Omental fat pad (tissue), 3 donors: ENCODE measurements at regions not wholly inside any gene's neighbourhood (a gene's known extent, or its start where the extent isn't known, plus 50 kb on each side); places are given as distances from the start of the nearest gene placed in this dataset.

Source experiments
- ATAC-seq: fragments of 150-250 bp; one replicate; pipeline ENCODE4 v1.9.1; 2016; ENCODE audit warnings: mild to moderate bottlenecking, moderate library complexity; ENCODE audit not compliant: low FRiP score
- DNase-seq: peaks from one replicate; pipeline ENCODE4 v3.0.0-alpha.2; 2019; ENCODE audit warnings: low spot score
- CTCF ChIP-seq, 3 donors: fragments of 450-650 bp; IDR thresholded peaks; one replicate each; pipeline ENCODE4 v1.5.1; 2016 to 2017; ENCODE audit warnings: antibody characterized with exemption in 3 of 3, mild to moderate bottlenecking in 3 of 3, moderate library complexity in 2 of 3

- ATAC-seq: no peak
- no peak for TF ChIP-seq CTCF (IDR thresholded peaks at IDR 0.05)
- DNase-seq: no peak
Observed at GRCh38 chr17:69605571-69605970, 191.1 kb downstream of the MAP2K6 start.

DNA sequence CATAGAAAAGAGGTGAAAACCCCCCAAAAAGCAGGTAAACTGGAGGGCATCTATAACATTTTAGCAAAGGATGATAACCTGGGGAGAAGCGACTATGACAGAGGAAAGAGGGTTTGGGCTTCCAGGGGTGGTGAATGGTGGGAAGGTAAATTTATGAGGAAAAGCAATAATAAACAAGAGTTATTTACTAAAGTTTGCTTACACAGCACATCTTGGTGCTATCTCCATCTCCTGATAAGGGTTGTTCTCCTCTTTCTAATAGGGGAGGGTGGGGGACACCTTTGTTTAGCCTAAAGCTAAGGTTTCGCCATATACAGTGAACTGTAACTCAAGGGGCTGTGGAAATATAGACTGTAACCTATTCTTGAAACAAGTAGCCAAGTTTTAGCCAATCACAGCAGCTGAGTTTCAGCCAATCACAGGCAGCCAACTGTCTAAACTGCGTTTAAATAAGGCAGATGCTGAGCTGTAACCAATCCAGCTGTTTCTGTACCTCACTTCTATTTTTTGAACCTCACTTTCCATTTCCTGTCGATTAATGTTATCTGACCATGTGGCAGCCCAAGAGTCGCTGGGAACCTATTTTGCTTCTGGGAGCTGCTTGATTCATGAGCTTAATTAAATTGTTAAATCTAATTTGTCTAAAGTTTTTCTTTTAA, 191.8 kb downstream of the MAP2K6 start:
- no peak for TF ChIP-seq CTCF (IDR thresholded peaks at IDR 0.05)
- DNase-seq: no peak
- ATAC-seq: no peak

DNA sequence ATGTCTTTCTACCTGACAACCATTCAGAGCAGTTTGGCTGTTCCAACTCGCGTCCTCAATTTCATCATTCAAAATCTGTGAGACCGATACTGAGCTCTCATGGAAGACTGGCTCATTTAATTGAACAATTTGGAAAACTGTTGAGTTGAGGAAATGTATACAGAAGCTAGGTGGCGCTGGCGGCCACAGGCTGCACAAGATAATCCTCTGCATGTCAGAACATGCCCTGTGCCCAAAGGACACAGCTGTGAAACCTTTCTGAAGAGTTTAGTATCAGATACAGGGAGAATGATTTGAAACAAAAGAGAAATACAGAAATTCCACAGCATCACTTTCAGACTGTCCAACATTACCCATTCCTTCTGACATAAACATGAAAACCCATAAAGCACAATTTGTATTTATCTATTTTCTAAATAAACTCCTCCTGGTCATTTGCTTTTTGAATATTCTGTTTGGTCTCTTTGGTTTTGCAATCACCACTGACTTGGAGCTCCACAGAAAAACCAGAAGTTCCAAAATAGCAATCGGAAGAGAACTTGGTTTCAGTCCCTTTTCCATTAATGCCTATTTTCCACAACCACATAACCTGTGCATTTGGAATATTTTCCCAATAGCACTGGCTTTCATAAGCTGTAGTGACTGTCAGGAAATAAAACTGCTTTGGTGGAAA, 192.8 kb downstream of the MAP2K6 start:
- ATAC-seq: peak; percentile 63
- TF ChIP-seq CTCF (IDR thresholded peaks at IDR 0.05): peak in 2 of 3 donors; percentile 27 to 39
- peak; percentile 40 for DNase-seq

- DNase-seq: no peak
- no peak for ATAC-seq
- TF ChIP-seq CTCF (IDR thresholded peaks at IDR 0.05): no peak
Observed at GRCh38 chr17:69608141-69608540, 193.6 kb downstream of the MAP2K6 start.

DNA sequence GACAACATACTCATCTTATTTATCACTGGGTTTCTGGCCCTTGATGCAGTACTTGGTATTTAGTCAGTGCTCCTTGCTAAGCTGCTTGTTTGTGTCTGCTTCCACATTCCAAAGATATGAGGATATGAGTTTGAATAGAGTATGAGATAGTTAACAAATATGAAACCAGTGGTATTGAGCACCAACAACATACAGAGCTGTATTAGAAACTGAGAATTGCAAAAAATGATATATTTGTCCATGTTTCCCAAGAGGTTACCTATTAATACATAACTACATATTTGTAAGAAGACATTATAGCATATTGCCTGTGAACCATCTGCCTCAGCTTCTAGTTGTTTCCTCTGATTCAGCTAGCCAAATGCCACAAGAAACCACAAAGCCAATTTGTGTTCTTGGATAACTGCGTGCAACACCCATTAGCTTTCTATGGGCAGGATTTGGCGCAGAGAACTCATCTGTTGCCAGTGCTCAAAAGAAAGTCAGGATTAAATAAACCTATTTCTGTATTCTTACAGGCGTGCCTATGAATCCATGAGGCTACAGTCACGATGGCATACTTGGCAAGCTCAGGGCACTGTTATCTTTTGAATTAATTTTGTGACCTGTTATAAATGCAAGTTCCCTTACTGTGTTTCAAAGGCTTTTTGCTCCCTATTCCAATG, 194.4 kb downstream of the MAP2K6 start:
- no peak for DNase-seq
- TF ChIP-seq CTCF (IDR thresholded peaks at IDR 0.05): no peak
- peak; percentile 68 for ATAC-seq

DNA sequence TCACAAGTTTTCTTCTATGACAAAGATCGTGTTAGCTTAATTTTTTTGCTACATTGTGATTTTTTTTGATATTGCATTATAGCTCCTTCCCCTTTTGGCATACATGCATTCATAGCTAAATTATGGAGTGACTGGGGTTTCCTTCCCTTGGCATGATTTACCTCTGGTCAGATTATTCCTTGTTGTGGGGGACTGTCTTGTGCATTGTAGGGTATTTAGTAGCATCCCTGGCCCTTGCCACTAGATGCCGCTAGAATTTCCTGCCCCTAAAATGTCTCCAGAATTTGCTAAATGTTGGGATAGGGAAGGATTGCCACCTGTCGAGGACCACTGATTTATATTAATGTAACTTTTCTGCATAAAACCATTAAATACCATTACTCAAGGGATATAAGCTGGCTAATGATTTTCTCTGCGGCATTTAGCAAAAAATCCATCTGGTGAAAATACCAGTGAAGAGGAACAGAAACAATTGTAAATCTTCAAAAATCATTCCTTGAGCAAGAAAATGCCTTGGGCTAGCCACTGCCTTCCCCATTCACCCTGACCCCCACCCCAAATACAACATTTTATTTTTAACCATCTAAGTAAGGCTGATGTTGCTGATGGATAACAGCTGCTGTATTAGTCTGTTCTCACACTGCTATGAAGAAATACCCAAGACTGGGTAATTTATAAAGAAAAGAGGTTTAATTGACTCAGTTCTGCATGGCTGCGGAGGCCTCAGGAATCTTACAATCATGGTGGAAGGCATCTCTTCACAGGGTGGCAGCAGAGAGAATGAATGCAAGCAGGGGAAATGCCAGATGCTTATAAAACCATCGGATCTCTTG, 195.2 kb downstream of the MAP2K6 start:
- DNase-seq (no peak), ATAC-seq (no peak)
- no peak for TF ChIP-seq CTCF (IDR thresholded peaks at IDR 0.05)
